ENCODE measurements at regions not wholly inside any gene's neighbourhood (a gene's known extent, or its start where the extent isn't known, plus 50 kb on each side); places are given as distances from the start of the nearest gene placed in this dataset.
A peak's percentile ranks its signal among the peaks of the same experiment; 100 is the strongest.
"Not testable (repeated sequence)": the region's sequence is repeated elsewhere in the genome, so short reads cannot be mapped to it uniquely, and the experiment has no call there.

GRCh38 chr5:56740868-56741267 lies 74.5 kb upstream of the MAP3K1 start:
- no peak for DNase-seq
- H3K4me1 Mint-ChIP-seq = peaks cover 23% of the 10 kb centered on the region
- ChIA-PET CTCF (no interaction called here), POLR2A (no interaction called here)
- peaks cover 18% of the 10 kb centered on the region for H3K9me3 Mint-ChIP-seq
- no peaks in the 10 kb centered on the region for H3K27me3 Mint-ChIP-seq
- no peak overlapping the region for H3K27ac Mint-ChIP-seq
- peaks cover 17% of the 10 kb centered on the region for H3K36me3 Mint-ChIP-seq (ENCODE audit: low read depth)
- H3K4me3 Mint-ChIP-seq = no peak overlapping the region

- peaks cover 22% of the 10 kb centered on the region for H3K36me3 Mint-ChIP-seq (ENCODE audit: low read depth)
- no peak overlapping the region for H3K4me3 Mint-ChIP-seq
- peaks cover 18% of the 10 kb centered on the region for H3K9me3 Mint-ChIP-seq
- no peak overlapping the region for H3K27ac Mint-ChIP-seq
- no peak for DNase-seq
- ChIA-PET POLR2A (no interaction called here), CTCF (no interaction called here)
- no peaks in the 10 kb centered on the region for H3K27me3 Mint-ChIP-seq
- peaks cover 27% of the 10 kb centered on the region for H3K4me1 Mint-ChIP-seq
Measured at GRCh38 chr5:56739990-56740389, 75.4 kb upstream of the MAP3K1 start.

GRCh38 chr5:56737951-56738606 lies 77.3 kb upstream of the MAP3K1 start:
- H3K9me3 Mint-ChIP-seq = peaks cover 17% of the 10 kb centered on the region
- peaks cover 35% of the 10 kb centered on the region for H3K4me1 Mint-ChIP-seq
- POLR2A ChIA-PET = no interaction called here
- peaks cover 23% of the 10 kb centered on the region for H3K36me3 Mint-ChIP-seq (ENCODE audit: low read depth)
- CTCF ChIA-PET = no interaction called here
- no peak overlapping the region for H3K27ac Mint-ChIP-seq
- DNase-seq = no peak
- H3K27me3 Mint-ChIP-seq = no peaks in the 10 kb centered on the region
- H3K4me3 Mint-ChIP-seq = no peak overlapping the region

GRCh38 chr5:56737002-56737621 lies 78.2 kb upstream of the MAP3K1 start:
- peak overlapping the region; percentile 91 for H3K27ac Mint-ChIP-seq
- CTCF ChIA-PET = interaction anchor here (0.6 to 0.9 kb wide), 4 partner anchors 11 to 438 kb away, joined by 3 to 4 read pairs (median 3); no protein-coding TSS in a partner anchor
- no peaks in the 10 kb centered on the region for H3K27me3 Mint-ChIP-seq
- H3K4me1 Mint-ChIP-seq = peaks cover 41% of the 10 kb centered on the region
- peaks cover 23% of the 10 kb centered on the region for H3K36me3 Mint-ChIP-seq (ENCODE audit: low read depth)
- H3K9me3 Mint-ChIP-seq = peaks cover 17% of the 10 kb centered on the region
- POLR2A ChIA-PET = interaction anchor here (0.6 kb wide), 4 partner anchors 11 to 417 kb away, joined by 3 to 9 read pairs (median 7); no protein-coding TSS in a partner anchor
- no peak for DNase-seq
- H3K4me3 Mint-ChIP-seq = peak overlapping the region; percentile 17

- Mint-ChIP-seq H3K4me3 (no peak overlapping the region), H3K9me3 (peaks cover 17% of the 10 kb centered on the region), H3K27ac (peak overlapping the region; percentile 91), H3K36me3 (ENCODE audit: low read depth) (peaks cover 22% of the 10 kb centered on the region), H3K4me1 (peaks cover 42% of the 10 kb centered on the region), H3K27me3 (no peaks in the 10 kb centered on the region)
- peak; percentile 20 for DNase-seq
- CTCF ChIA-PET = interaction anchor here (0.6 to 1.0 kb wide), 6 partner anchors 11 to 437 kb away, joined by 3 to 4 read pairs (median 4); no protein-coding TSS in a partner anchor
- POLR2A ChIA-PET = interaction anchor here (0.5 to 0.6 kb wide), 2 partner anchors 15 to 452 kb away, joined by 3 to 4 read pairs; no protein-coding TSS in a partner anchor
Measured at GRCh38 chr5:56735849-56736641, 79.3 kb upstream of the MAP3K1 start.

- Mint-ChIP-seq H3K4me3 (no peak overlapping the region), H3K9me3 (peaks cover 14% of the 10 kb centered on the region), H3K27me3 (no peaks in the 10 kb centered on the region), H3K36me3 (ENCODE audit: low read depth) (peaks cover 24% of the 10 kb centered on the region), H3K27ac (no peak overlapping the region), H3K4me1 (peaks cover 43% of the 10 kb centered on the region)
- ChIA-PET CTCF (interaction anchor here (0.9 kb wide), 1 partner anchor 64 kb away, joined by 3 read pairs; no protein-coding TSS in a partner anchor), POLR2A (no interaction called here)
- no peak for DNase-seq
Measured at GRCh38 chr5:56734091-56734694, 81.2 kb upstream of the MAP3K1 start.

GRCh38 chr5:56733580-56733979 lies 81.8 kb upstream of the MAP3K1 start:
- Mint-ChIP-seq H3K36me3 (ENCODE audit: low read depth) (peaks cover 24% of the 10 kb centered on the region), H3K4me3 (no peak overlapping the region), H3K27ac (no peak overlapping the region), H3K27me3 (no peaks in the 10 kb centered on the region), H3K4me1 (peaks cover 43% of the 10 kb centered on the region), H3K9me3 (peaks cover 14% of the 10 kb centered on the region)
- ChIA-PET CTCF (interaction anchor here (1.0 kb wide), 1 partner anchor 23 kb away, joined by 3 read pairs; no protein-coding TSS in a partner anchor), POLR2A (no interaction called here)
- DNase-seq = no peak

GRCh38 chr5:56732121-56732520 lies 83.2 kb upstream of the MAP3K1 start:
- ChIA-PET CTCF (interaction anchor here (0.7 to 0.8 kb wide), 3 partner anchors 76 to 492 kb away, joined by 3 read pairs; no protein-coding TSS in a partner anchor), POLR2A (no interaction called here)
- Mint-ChIP-seq H3K9me3 (peaks cover 7% of the 10 kb centered on the region), H3K4me3 (no peak overlapping the region), H3K36me3 (ENCODE audit: low read depth) (peaks cover 21% of the 10 kb centered on the region), H3K4me1 (peaks cover 32% of the 10 kb centered on the region), H3K27ac (no peak overlapping the region), H3K27me3 (no peaks in the 10 kb centered on the region)
- no peak for DNase-seq

- CTCF ChIA-PET, H3K27ac Mint-ChIP-seq: not testable (repeated sequence)
Measured at GRCh38 chr5:56731473-56731872, 83.9 kb upstream of the MAP3K1 start.

GRCh38 chr5:56729488-56729887 lies 85.9 kb upstream of the MAP3K1 start:
- peaks cover 14% of the 10 kb centered on the region for H3K4me1 Mint-ChIP-seq
- peaks cover 2% of the 10 kb centered on the region for H3K27me3 Mint-ChIP-seq

More at GRCh38 chr5:56731473-56731872, 83.9 kb upstream of the MAP3K1 start:
- DNase-seq, H3K4me3 Mint-ChIP-seq, H3K27me3 Mint-ChIP-seq, POLR2A ChIA-PET, H3K9me3 Mint-ChIP-seq: not testable (repeated sequence)
- Mint-ChIP-seq H3K36me3 (ENCODE audit: low read depth) (peaks cover 15% of the 10 kb centered on the region), H3K4me1 (peaks cover 26% of the 10 kb centered on the region)

GRCh38 chr5:56725711-56726411 lies 89.5 kb upstream of the MAP3K1 start:
- ChIA-PET POLR2A (no interaction called here), CTCF (interaction anchor here (1.9 to 2.2 kb wide), 2 partner anchors 10 to 21 kb away, joined by 4 read pairs; no protein-coding TSS in a partner anchor)
- Mint-ChIP-seq H3K9me3 (peaks cover 3% of the 10 kb centered on the region), H3K4me3 (no peak overlapping the region), H3K4me1 (peaks cover 1% of the 10 kb centered on the region), H3K36me3 (ENCODE audit: low read depth) (no peaks in the 10 kb centered on the region), H3K27ac (no peak overlapping the region), H3K27me3 (peaks cover 2% of the 10 kb centered on the region)
- DNase-seq = no peak

More at GRCh38 chr5:56729488-56729887, 85.9 kb upstream of the MAP3K1 start:
- ChIA-PET CTCF (no interaction called here), POLR2A (no interaction called here)
- Mint-ChIP-seq H3K27ac (no peak overlapping the region), H3K4me3 (no peak overlapping the region), H3K36me3 (ENCODE audit: low read depth) (peaks cover 5% of the 10 kb centered on the region), H3K9me3 (peaks cover 3% of the 10 kb centered on the region)
- no peak for DNase-seq

GRCh38 chr5:56724857-56725256 lies 90.5 kb upstream of the MAP3K1 start:
- H3K4me3 Mint-ChIP-seq; H3K9me3 Mint-ChIP-seq; DNase-seq; H3K27ac Mint-ChIP-seq; POLR2A ChIA-PET; H3K4me1 Mint-ChIP-seq; H3K27me3 Mint-ChIP-seq; H3K36me3 Mint-ChIP-seq (ENCODE audit: low read depth): not testable (repeated sequence)
- CTCF ChIA-PET = interaction anchor here (2.2 kb wide), 1 partner anchor 11 kb away, joined by 4 read pairs; no protein-coding TSS in a partner anchor

Data from activated CD4-positive, alpha-beta T cell treated with anti-CD3 and anti-CD28 coated beads, Interleukin-2, amount 10 ng/mL, durations not matched to agents 7 days and 5 days (primary cell).